ENCODE measurements at regions not wholly inside any gene's neighbourhood (a gene's known extent, or its start where the extent isn't known, plus 50 kb on each side); places are given as distances from the start of the nearest gene placed in this dataset.

DNA sequence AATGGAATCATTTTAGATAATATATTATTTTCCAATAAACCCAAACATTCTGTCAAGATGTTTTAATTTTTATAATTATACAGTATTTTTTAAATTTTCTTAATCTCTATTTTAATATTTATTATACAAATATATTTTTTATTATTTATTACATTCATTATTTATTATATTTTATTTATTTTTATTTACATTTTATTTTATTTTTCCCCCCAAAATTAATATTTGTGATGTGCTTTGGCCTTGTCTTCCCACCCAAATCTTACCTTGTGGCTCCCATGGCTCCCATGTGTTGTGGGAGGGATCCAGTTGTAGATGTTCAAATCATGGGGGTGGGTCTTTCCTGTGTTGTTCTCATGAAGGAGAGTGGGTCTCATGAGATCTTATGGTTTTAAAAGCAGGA, 382.1 kb downstream of the TLE4 start:
- TF ChIP-seq, protein P1, sequence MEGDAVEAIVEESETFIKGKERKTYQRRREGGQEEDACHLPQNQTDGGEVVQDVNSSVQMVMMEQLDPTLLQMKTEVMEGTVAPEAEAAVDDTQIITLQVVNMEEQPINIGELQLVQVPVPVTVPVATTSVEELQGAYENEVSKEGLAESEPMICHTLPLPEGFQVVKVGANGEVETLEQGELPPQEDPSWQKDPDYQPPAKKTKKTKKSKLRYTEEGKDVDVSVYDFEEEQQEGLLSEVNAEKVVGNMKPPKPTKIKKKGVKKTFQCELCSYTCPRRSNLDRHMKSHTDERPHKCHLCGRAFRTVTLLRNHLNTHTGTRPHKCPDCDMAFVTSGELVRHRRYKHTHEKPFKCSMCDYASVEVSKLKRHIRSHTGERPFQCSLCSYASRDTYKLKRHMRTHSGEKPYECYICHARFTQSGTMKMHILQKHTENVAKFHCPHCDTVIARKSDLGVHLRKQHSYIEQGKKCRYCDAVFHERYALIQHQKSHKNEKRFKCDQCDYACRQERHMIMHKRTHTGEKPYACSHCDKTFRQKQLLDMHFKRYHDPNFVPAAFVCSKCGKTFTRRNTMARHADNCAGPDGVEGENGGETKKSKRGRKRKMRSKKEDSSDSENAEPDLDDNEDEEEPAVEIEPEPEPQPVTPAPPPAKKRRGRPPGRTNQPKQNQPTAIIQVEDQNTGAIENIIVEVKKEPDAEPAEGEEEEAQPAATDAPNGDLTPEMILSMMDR (IDR thresholded peaks at IDR 0.05; ENCODE audit: low read length), result no peak
- no peak for TF ChIP-seq EZH2phosphoT487 (IDR thresholded peaks at IDR 0.05; ENCODE audit: low read length)
